A549 (cell line): ENCODE measurements at regions not wholly inside any gene's neighbourhood (a gene's known extent, or its start where the extent isn't known, plus 50 kb on each side); places are given as distances from the start of the nearest gene placed in this dataset.

Experiments used
- CBX2 ChIP-seq: fragments of 200-600 bp; sonication (generic); IDR thresholded peaks from 2 replicates; pipeline ENCODE4 v1.6.1; 2016; ENCODE audit warnings: low read depth, mild to moderate bottlenecking, borderline replicate concordance
- CEBPB ChIP-seq, 2 experiments: fragments of >200 bp in 1 of 2; sonication (Bioruptor Twin) in 1 of 2; formaldehyde crosslinking in 1 of 2; IDR thresholded peaks; 2 replicates each; pipeline ENCODE4 v1.6.1; 2012 to 2016
- CHD4 ChIP-seq: fragments of 200-600 bp; sonication (generic); IDR thresholded peaks from 2 replicates; pipeline ENCODE4 v1.6.1; 2016; ENCODE audit warnings: antibody characterized with exemption, mild to moderate bottlenecking, borderline replicate concordance
- CTCF ChIP-seq: fragments of >200 bp; sonication (Bioruptor Twin); formaldehyde crosslinking; IDR thresholded peaks from 3 replicates; pipeline ENCODE4 v1.5.1; 2016
- JUN ChIP-seq, 2 experiments: fragments of >200 bp; sonication (Bioruptor Twin); formaldehyde crosslinking; IDR thresholded peaks; 2 replicates in 1 of 2; 3 replicates in 1 of 2; pipeline ENCODE4 v1.6.1; 2016 to 2017
- KDM1A ChIP-seq: fragments of 200-600 bp; sonication (generic); IDR thresholded peaks from 2 replicates; pipeline ENCODE4 v1.6.1; 2016; ENCODE audit warnings: low read depth, mild to moderate bottlenecking
- MAFK ChIP-seq: fragments of 450-650 bp; IDR thresholded peaks from 2 replicates; pipeline ENCODE4 v1.6.1; 2014; ENCODE audit not compliant: partially characterized antibody
- MYC ChIP-seq: IDR thresholded peaks from 2 replicates; pipeline ENCODE4 v1.6.1; 2012; ENCODE audit warnings: mild to moderate bottlenecking, inconsistent platforms, low read length, improper control_type of control experiment, borderline replicate concordance
- POLR2A ChIP-seq: IDR thresholded peaks from 2 replicates; pipeline ENCODE4 v1.6.1; 2012; ENCODE audit warnings: mild to moderate bottlenecking, low read length
- RARB ChIP-seq: fragments of 250-450 bp; sonication (Bioruptor Pico); IDR thresholded peaks from 2 replicates; pipeline ENCODE4 v1.8.0; 2021; ENCODE audit warnings: mild to moderate bottlenecking, moderate library complexity
- REST ChIP-seq: fragments of 200-600 bp; sonication (generic); IDR thresholded peaks from 2 replicates; pipeline ENCODE4 v1.6.1; 2016; ENCODE audit warnings: antibody characterized with exemption, mild to moderate bottlenecking, moderate library complexity
- TF ChIP-seq, protein P1 (sequence below): IDR thresholded peaks from 2 replicates; pipeline ENCODE4 v1.6.1; 2012
- TF ChIP-seq, protein P2 (sequence below): fragments of 150-350 bp; IDR thresholded peaks from 2 replicates; pipeline ENCODE4 v1.6.1; 2014; ENCODE audit warnings: low read depth, mild to moderate bottlenecking, low read length

DNA sequence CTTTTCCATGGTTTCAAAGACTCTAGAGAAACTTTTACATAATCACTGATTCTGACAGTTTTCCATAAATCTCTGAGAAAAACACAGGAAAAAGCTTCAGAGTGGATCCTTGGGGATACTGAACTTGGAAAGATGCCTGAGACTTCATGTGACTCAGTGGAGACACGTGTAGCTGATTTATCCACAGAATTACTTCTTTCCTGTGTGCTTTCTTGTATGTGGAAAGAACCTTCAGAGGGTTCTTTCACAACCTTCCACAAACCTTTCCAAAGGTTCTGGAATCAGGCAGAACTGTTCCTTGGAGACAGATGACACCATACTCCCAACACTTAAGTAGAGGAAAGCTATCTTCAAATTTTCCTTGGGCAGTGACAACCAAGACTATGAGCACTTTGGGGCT, 207.2 kb downstream of the RND3 start:
- TF ChIP-seq CBX2 = no peak
- no peak for TF ChIP-seq CEBPB (IDR thresholded peaks at IDR 0.05)
- TF ChIP-seq CTCF = no peak
- TF ChIP-seq, protein P1, sequence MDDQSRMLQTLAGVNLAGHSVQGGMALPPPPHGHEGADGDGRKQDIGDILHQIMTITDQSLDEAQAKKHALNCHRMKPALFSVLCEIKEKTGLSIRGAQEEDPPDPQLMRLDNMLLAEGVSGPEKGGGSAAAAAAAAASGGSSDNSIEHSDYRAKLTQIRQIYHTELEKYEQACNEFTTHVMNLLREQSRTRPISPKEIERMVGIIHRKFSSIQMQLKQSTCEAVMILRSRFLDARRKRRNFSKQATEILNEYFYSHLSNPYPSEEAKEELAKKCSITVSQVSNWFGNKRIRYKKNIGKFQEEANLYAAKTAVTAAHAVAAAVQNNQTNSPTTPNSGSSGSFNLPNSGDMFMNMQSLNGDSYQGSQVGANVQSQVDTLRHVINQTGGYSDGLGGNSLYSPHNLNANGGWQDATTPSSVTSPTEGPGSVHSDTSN = no peak
- TF ChIP-seq, protein P2, sequence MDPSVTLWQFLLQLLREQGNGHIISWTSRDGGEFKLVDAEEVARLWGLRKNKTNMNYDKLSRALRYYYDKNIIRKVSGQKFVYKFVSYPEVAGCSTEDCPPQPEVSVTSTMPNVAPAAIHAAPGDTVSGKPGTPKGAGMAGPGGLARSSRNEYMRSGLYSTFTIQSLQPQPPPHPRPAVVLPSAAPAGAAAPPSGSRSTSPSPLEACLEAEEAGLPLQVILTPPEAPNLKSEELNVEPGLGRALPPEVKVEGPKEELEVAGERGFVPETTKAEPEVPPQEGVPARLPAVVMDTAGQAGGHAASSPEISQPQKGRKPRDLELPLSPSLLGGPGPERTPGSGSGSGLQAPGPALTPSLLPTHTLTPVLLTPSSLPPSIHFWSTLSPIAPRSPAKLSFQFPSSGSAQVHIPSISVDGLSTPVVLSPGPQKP = no peak
- no peak for TF ChIP-seq POLR2A
- TF ChIP-seq KDM1A = no peak
- TF ChIP-seq MYC = no peak
- no peak for TF ChIP-seq REST
- TF ChIP-seq CHD4 = no peak
- no peak for TF ChIP-seq MAFK
- no peak for TF ChIP-seq RARB (CRISPR knock-in tag)
- TF ChIP-seq JUN (IDR thresholded peaks at IDR 0.05) = no peak
